ENCODE measurements at regions not wholly inside any gene's neighbourhood (a gene's known extent, or its start where the extent isn't known, plus 50 kb on each side); places are given as distances from the start of the nearest gene placed in this dataset.

GRCh38 chr9:12874395-12874794, 99.6 kb downstream of the LURAP1L start:
- TF ChIP-seq, protein P1, sequence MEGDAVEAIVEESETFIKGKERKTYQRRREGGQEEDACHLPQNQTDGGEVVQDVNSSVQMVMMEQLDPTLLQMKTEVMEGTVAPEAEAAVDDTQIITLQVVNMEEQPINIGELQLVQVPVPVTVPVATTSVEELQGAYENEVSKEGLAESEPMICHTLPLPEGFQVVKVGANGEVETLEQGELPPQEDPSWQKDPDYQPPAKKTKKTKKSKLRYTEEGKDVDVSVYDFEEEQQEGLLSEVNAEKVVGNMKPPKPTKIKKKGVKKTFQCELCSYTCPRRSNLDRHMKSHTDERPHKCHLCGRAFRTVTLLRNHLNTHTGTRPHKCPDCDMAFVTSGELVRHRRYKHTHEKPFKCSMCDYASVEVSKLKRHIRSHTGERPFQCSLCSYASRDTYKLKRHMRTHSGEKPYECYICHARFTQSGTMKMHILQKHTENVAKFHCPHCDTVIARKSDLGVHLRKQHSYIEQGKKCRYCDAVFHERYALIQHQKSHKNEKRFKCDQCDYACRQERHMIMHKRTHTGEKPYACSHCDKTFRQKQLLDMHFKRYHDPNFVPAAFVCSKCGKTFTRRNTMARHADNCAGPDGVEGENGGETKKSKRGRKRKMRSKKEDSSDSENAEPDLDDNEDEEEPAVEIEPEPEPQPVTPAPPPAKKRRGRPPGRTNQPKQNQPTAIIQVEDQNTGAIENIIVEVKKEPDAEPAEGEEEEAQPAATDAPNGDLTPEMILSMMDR (conservative IDR thresholded peaks at IDR 0.05; ENCODE audit: low read depth, low read length): no peak
- no peaks in the 10 kb centered on the region for H4K20me1 ChIP-seq (ENCODE audit: insufficient read depth)

GRCh38 chr9:12875191-12875590, 100.4 kb downstream of the LURAP1L start:
- Histone ChIP-seq H3K27me3 (ENCODE audit: insufficient read depth, low read depth) (no peaks in the 10 kb centered on the region), H3K36me3 (ENCODE audit: insufficient read depth) (no peaks in the 10 kb centered on the region), H3K4me3 (IDR thresholded peaks at IDR 0.05; ENCODE audit: insufficient read depth, low read depth, low read length) (no peak overlapping the region), H3K4me2 (no peak overlapping the region), H3K27ac (no peak overlapping the region), H3K9ac (no peak overlapping the region), H3K79me2 (ENCODE audit: insufficient read depth, low read depth) (no peaks in the 10 kb centered on the region), H4K20me1 (ENCODE audit: insufficient read depth) (no peaks in the 10 kb centered on the region), H2AFZ (ENCODE audit: low read depth) (no peak overlapping the region), H3K4me1 (ENCODE audit: low read depth, poor library complexity, severe bottlenecking) (no peaks in the 10 kb centered on the region)
- TF ChIP-seq, protein P1 (conservative IDR thresholded peaks at IDR 0.05; ENCODE audit: low read depth, low read length): no peak

More at GRCh38 chr9:12874395-12874794, 99.6 kb downstream of the LURAP1L start:
- no peaks in the 10 kb centered on the region for H3K36me3 ChIP-seq (ENCODE audit: insufficient read depth)
- H3K9ac ChIP-seq: no peak overlapping the region
- no peak overlapping the region for H2AFZ ChIP-seq (ENCODE audit: low read depth)
- H3K27ac ChIP-seq: no peak overlapping the region
- H3K4me1 ChIP-seq (ENCODE audit: low read depth, poor library complexity, severe bottlenecking): no peaks in the 10 kb centered on the region
- no peaks in the 10 kb centered on the region for H3K79me2 ChIP-seq (ENCODE audit: insufficient read depth, low read depth)
- H3K4me3 ChIP-seq (IDR thresholded peaks at IDR 0.05; ENCODE audit: insufficient read depth, low read depth, low read length): no peak overlapping the region
- no peak overlapping the region for H3K4me2 ChIP-seq
- H3K27me3 ChIP-seq (ENCODE audit: insufficient read depth, low read depth): no peaks in the 10 kb centered on the region

- TF ChIP-seq, protein P1 (conservative IDR thresholded peaks at IDR 0.05; ENCODE audit: low read depth, low read length): no peak
- Histone ChIP-seq H3K4me1 (ENCODE audit: low read depth, poor library complexity, severe bottlenecking) (no peaks in the 10 kb centered on the region), H3K9ac (no peak overlapping the region), H3K36me3 (ENCODE audit: insufficient read depth) (no peaks in the 10 kb centered on the region), H2AFZ (ENCODE audit: low read depth) (no peak overlapping the region), H3K79me2 (ENCODE audit: insufficient read depth, low read depth) (no peaks in the 10 kb centered on the region), H3K27ac (no peak overlapping the region), H3K27me3 (ENCODE audit: insufficient read depth, low read depth) (no peaks in the 10 kb centered on the region), H3K4me2 (no peak overlapping the region), H3K4me3 (IDR thresholded peaks at IDR 0.05; ENCODE audit: insufficient read depth, low read depth, low read length) (no peak overlapping the region), H4K20me1 (ENCODE audit: insufficient read depth) (no peaks in the 10 kb centered on the region)
Observed at GRCh38 chr9:12876872-12877271, 102.1 kb downstream of the LURAP1L start.

- no peak overlapping the region for H3K27ac ChIP-seq
- H3K36me3 ChIP-seq (ENCODE audit: insufficient read depth): no peaks in the 10 kb centered on the region
- TF ChIP-seq, protein P1 (conservative IDR thresholded peaks at IDR 0.05; ENCODE audit: low read depth, low read length): no peak
- no peaks in the 10 kb centered on the region for H3K79me2 ChIP-seq (ENCODE audit: insufficient read depth, low read depth)
- H2AFZ ChIP-seq (ENCODE audit: low read depth): no peak overlapping the region
- no peak overlapping the region for H3K4me2 ChIP-seq
- H3K9ac ChIP-seq: no peak overlapping the region
- H4K20me1 ChIP-seq (ENCODE audit: insufficient read depth): no peaks in the 10 kb centered on the region
- H3K4me3 ChIP-seq (IDR thresholded peaks at IDR 0.05; ENCODE audit: insufficient read depth, low read depth, low read length): no peak overlapping the region
- H3K4me1 ChIP-seq (ENCODE audit: low read depth, poor library complexity, severe bottlenecking): no peaks in the 10 kb centered on the region
- no peaks in the 10 kb centered on the region for H3K27me3 ChIP-seq (ENCODE audit: insufficient read depth, low read depth)
Observed at GRCh38 chr9:12878351-12878978, 103.6 kb downstream of the LURAP1L start.

Data from KMS-11 (cell line).